ENCODE measurements at regions not wholly inside any gene's neighbourhood (a gene's known extent, or its start where the extent isn't known, plus 50 kb on each side); places are given as distances from the start of the nearest gene placed in this dataset.

DNA sequence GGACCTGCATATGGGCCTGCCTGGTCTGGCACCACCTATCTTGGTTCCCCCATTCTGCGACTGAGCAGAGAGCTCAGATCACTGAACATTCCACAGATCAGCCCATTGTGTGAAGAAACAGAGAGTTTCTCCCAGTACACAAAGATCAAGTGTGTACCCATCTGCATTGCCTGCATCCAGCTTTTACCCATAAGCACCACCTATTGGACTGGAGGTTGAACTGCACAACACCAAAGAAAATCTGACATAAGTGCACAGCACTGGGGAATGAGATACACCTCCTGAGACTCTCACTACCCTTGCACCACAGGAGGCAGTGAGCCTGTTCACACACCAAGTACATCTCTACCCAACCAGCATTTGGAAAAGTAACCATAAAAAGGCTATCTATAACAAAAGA is 362.6 kb upstream of the CLEC14A start:
- no peaks in the 10 kb centered on the region for H3K27me3 ChIP-seq
- ATAC-seq (no peak), DNase-seq (no peak)
- H3K4me3 ChIP-seq = no peak overlapping the region
- H3K36me3 ChIP-seq = no peaks in the 10 kb centered on the region
- TF ChIP-seq, protein P1, sequence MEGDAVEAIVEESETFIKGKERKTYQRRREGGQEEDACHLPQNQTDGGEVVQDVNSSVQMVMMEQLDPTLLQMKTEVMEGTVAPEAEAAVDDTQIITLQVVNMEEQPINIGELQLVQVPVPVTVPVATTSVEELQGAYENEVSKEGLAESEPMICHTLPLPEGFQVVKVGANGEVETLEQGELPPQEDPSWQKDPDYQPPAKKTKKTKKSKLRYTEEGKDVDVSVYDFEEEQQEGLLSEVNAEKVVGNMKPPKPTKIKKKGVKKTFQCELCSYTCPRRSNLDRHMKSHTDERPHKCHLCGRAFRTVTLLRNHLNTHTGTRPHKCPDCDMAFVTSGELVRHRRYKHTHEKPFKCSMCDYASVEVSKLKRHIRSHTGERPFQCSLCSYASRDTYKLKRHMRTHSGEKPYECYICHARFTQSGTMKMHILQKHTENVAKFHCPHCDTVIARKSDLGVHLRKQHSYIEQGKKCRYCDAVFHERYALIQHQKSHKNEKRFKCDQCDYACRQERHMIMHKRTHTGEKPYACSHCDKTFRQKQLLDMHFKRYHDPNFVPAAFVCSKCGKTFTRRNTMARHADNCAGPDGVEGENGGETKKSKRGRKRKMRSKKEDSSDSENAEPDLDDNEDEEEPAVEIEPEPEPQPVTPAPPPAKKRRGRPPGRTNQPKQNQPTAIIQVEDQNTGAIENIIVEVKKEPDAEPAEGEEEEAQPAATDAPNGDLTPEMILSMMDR (IDR thresholded peaks at IDR 0.05) = no peak
- no peaks in the 10 kb centered on the region for H3K9me3 ChIP-seq
- H3K27ac ChIP-seq = no peak overlapping the region
- intact Hi-C loops (cut with DNase I) = no loop called here
- H3K4me1 ChIP-seq = no peaks in the 10 kb centered on the region

DNA sequence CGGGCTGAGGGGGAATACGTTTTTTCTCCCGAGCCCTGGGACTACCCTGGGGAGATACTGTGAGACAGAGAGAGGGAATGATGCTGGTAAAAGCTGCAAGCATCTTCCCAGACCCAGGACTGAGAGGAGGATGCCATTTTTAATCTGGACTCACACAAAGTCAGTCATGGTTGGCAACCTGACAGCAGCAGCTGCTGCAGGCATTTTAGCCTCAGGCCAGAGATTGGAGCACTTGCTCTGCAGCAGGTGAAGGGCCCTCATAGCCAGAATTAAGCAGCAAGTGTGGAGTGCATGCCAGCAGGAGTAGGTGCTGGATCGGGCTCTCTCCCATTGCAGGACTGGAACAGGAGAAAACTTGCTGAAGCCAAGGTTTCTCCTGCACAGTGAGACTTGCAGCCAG is 361.1 kb upstream of the CLEC14A start:
- Histone ChIP-seq H3K4me1 (no peaks in the 10 kb centered on the region), H3K27ac (no peak overlapping the region), H3K27me3 (no peaks in the 10 kb centered on the region), H3K36me3 (no peaks in the 10 kb centered on the region), H3K9me3 (no peaks in the 10 kb centered on the region), H3K4me3 (no peak overlapping the region)
- DNase-seq (peak in 3 of 4 donors; percentile 8 to 49 (median 49)), ATAC-seq (peak; percentile 88)
- intact Hi-C loops (cut with DNase I) = no loop called here
- TF ChIP-seq, protein P1 (IDR thresholded peaks at IDR 0.05) = no peak

DNA sequence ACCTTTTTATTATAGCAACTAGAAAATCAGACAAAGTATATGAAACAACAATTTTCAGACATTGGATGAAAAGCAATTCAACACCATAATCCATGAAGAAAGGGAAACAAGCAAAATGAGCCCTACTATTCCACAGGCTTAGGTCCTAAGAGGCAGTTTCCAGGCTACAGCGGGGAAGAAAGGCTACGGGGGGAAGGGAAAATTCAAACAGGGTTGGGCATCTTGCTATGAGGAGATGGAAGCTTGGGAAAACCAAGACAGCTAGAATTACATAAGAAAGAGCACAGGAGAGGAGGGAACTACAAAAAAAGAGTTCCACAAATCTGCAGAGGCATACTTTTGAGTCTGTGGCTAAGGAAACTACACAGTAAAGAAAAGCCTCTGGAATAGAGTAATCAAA is 356.0 kb upstream of the CLEC14A start:
- no peak overlapping the region for H3K4me3 ChIP-seq
- H3K9me3 ChIP-seq = no peaks in the 10 kb centered on the region
- intact Hi-C loops (cut with DNase I) = no loop called here
- TF ChIP-seq, protein P1 (IDR thresholded peaks at IDR 0.05) = no peak
- no peaks in the 10 kb centered on the region for H3K27me3 ChIP-seq
- ATAC-seq (no peak), DNase-seq (no peak)
- no peak overlapping the region for H3K27ac ChIP-seq
- no peaks in the 10 kb centered on the region for H3K36me3 ChIP-seq
- no peaks in the 10 kb centered on the region for H3K4me1 ChIP-seq

DNA sequence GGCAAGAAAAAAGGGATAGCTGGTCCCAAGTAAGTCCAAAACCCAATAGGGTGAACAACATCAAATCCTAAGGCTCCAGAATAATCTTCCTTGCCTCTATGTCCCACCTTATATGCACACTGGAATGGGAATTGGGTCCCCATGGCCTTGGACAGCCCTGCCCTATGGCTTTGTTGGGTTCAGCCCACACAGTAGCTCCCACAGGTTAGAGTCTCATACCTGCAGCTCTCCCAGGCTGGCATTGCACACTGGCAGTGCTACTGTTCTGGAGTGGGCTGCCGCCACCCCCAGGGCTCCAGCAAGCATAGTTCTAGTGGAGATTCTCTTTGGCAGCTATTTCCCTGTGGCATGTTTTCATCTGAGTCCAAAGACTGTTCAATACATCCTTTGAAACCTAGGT is 352.4 kb upstream of the CLEC14A start:
- TF ChIP-seq, protein P1 (IDR thresholded peaks at IDR 0.05) = no peak
- ATAC-seq = no peak
- no peak overlapping the region for H3K4me3 ChIP-seq
- no peaks in the 10 kb centered on the region for H3K36me3 ChIP-seq
- intact Hi-C loops (cut with DNase I) = no loop called here
- H3K9me3 ChIP-seq = no peaks in the 10 kb centered on the region
- H3K27me3 ChIP-seq = no peaks in the 10 kb centered on the region
- no peak for DNase-seq
- no peaks in the 10 kb centered on the region for H3K4me1 ChIP-seq
- H3K27ac ChIP-seq = no peak overlapping the region

DNA sequence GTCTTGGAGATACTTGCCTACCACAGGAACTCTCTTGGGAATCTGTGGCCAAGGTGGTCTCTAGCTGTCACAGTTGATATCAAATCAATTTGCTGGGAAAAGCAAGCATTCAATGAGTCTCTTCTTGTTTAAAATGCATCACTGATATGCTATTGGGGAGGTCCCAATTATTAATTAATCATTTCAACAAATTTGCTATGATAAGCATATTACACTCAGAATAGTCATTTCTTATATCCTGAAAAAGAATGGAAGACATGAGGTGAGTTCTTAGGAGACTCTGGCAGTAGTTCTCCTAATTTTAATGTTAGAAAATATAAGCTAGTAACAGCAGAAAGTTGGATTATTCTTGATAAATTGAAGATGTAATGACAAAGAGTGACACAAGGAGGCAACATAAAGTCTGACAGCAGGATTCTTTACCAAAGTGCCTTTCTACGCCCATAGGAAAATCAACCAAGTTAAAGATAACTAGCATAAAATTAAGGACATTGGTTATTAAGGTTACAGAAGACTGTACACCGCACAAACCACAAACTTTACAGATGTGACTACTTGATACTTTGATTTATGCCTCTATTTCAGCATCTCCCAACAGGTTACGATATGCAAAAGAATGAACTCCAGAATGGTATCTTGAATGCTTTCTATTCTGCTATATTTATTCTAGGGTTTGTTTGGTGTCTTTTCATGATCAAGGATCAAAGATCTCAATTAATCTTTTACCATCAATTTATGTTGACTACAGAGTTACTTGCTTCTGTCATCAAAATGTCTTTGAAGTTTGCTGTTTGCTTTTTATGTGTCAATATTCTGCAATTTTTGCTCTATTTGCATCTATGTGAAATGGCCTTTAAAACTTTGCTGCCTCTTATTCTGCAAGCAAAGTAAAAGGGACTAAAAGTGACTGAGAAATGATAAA is 349.6 kb upstream of the CLEC14A start:
- DNase-seq = no peak
- no peak overlapping the region for H3K4me3 ChIP-seq
- H3K27ac ChIP-seq = no peak overlapping the region
- no peaks in the 10 kb centered on the region for H3K36me3 ChIP-seq
- H3K4me1 ChIP-seq = no peaks in the 10 kb centered on the region
- TF ChIP-seq, protein P1 (IDR thresholded peaks at IDR 0.05) = no peak
- no peaks in the 10 kb centered on the region for H3K9me3 ChIP-seq
- ATAC-seq = no peak
- intact Hi-C loops (cut with DNase I) = no loop called here
- no peaks in the 10 kb centered on the region for H3K27me3 ChIP-seq

Measured in left lung (tissue), 4 donors.